ENCODE measurements at regions not wholly inside any gene's neighbourhood (a gene's known extent, or its start where the extent isn't known, plus 50 kb on each side); places are given as distances from the start of the nearest gene placed in this dataset.
A peak's percentile ranks its signal among the peaks of the same experiment; 100 is the strongest.

- Mint-ChIP-seq H3K27ac (ENCODE audit: unreplicated experiment) (no peak overlapping the region), H3K9me3 (ENCODE audit: low read depth, unreplicated experiment) (peaks cover 10% of the 10 kb centered on the region), H3K4me3 (ENCODE audit: low read depth, unreplicated experiment) (no peak overlapping the region), H3K36me3 (ENCODE audit: insufficient read depth, unreplicated experiment) (no peaks in the 10 kb centered on the region), H3K27me3 (ENCODE audit: unreplicated experiment) (no peaks in the 10 kb centered on the region), H3K4me1 (ENCODE audit: low read depth, unreplicated experiment) (peaks cover 25% of the 10 kb centered on the region)
- BruUV-seq (replicated peaks) = no TSS peak
- intact Hi-C loops (cut with micrococcal nuclease; ENCODE audit: unreplicated experiment) = loop anchor here (2.0 kb wide), 2 partner anchors 37 to 51 kb away; no protein-coding TSS in a partner anchor
- CTCF ChIA-PET = interaction anchor here (0.6 kb wide), 1 partner anchor 102 kb away, joined by 3 read pairs; no protein-coding TSS in a partner anchor
- TF ChIP-seq, protein P1, sequence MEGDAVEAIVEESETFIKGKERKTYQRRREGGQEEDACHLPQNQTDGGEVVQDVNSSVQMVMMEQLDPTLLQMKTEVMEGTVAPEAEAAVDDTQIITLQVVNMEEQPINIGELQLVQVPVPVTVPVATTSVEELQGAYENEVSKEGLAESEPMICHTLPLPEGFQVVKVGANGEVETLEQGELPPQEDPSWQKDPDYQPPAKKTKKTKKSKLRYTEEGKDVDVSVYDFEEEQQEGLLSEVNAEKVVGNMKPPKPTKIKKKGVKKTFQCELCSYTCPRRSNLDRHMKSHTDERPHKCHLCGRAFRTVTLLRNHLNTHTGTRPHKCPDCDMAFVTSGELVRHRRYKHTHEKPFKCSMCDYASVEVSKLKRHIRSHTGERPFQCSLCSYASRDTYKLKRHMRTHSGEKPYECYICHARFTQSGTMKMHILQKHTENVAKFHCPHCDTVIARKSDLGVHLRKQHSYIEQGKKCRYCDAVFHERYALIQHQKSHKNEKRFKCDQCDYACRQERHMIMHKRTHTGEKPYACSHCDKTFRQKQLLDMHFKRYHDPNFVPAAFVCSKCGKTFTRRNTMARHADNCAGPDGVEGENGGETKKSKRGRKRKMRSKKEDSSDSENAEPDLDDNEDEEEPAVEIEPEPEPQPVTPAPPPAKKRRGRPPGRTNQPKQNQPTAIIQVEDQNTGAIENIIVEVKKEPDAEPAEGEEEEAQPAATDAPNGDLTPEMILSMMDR (IDR thresholded peaks at IDR 0.05; ENCODE audit: unreplicated experiment) = no peak
- no peak for DNase-seq
These were observed 310.9 kb downstream of the PRL start for GRCh38 chr6:21985904-21986303.

DNA sequence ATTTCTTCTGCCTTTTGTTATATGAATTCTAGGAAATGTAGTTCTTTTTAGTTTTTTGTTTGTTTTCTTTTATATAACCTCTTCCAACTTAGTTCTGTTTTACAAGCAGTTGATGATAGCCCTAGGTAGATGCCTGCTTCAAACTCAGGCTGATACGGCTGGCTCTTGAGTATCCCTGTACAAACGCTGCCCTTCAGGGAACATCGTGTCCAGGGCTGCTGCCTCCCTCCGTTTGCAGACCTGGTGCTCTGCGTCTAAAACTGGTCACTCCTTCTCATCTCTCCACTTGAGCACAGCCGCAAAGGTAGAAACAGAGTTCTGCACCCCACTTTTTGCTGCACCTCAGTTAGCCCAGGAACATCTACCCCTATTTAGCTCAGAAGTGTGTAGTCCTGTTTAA lies 310.1 kb downstream of the PRL start:
- no peaks in the 10 kb centered on the region for H3K36me3 Mint-ChIP-seq (ENCODE audit: insufficient read depth, unreplicated experiment)
- no peak overlapping the region for H3K4me3 Mint-ChIP-seq (ENCODE audit: low read depth, unreplicated experiment)
- peak overlapping the region; percentile 72 for H3K27ac Mint-ChIP-seq (ENCODE audit: unreplicated experiment)
- peaks cover 30% of the 10 kb centered on the region for H3K4me1 Mint-ChIP-seq (ENCODE audit: low read depth, unreplicated experiment)
- no TSS peak for BruUV-seq (replicated peaks)
- H3K27me3 Mint-ChIP-seq (ENCODE audit: unreplicated experiment) = no peaks in the 10 kb centered on the region
- CTCF ChIA-PET = interaction anchor here (0.6 to 1.7 kb wide), 4 partner anchors 15 to 369 kb away, joined by 3 to 4 read pairs (median 3); no protein-coding TSS in a partner anchor
- DNase-seq = no peak
- intact Hi-C loops (cut with micrococcal nuclease; ENCODE audit: unreplicated experiment) = loop anchor here (2.0 kb wide), 2 partner anchors 38 to 50 kb away; no protein-coding TSS in a partner anchor
- peaks cover 2% of the 10 kb centered on the region for H3K9me3 Mint-ChIP-seq (ENCODE audit: low read depth, unreplicated experiment)
- TF ChIP-seq, protein P1 (IDR thresholded peaks at IDR 0.05; ENCODE audit: unreplicated experiment) = no peak

DNA sequence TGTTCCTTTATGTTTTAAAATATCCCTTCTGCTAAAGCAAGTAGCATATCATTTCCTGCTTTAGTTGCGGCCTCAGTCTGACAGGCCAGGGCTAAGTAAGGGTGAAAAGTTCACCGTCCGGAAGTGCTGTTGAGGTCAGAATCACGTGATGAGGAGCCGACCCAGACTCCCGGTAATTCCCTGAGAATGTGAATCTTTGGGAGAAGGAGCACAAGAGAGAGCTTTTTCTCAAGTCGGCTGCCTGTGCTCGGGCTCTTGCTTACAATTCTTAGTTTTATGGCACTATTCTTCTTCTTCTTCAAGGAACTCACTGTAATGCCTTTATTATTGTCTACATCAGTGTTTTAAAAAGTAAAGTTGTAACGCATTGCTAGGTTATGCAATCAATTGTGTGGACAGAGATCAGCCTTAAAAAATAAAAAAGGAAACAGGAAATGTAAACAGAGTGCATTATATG lies 309.3 kb downstream of the PRL start:
- Mint-ChIP-seq H3K4me3 (ENCODE audit: low read depth, unreplicated experiment) (peak overlapping the region; percentile 28), H3K9me3 (ENCODE audit: low read depth, unreplicated experiment) (no peaks in the 10 kb centered on the region), H3K27me3 (ENCODE audit: unreplicated experiment) (no peaks in the 10 kb centered on the region), H3K4me1 (ENCODE audit: low read depth, unreplicated experiment) (peaks cover 37% of the 10 kb centered on the region), H3K36me3 (ENCODE audit: insufficient read depth, unreplicated experiment) (no peaks in the 10 kb centered on the region), H3K27ac (ENCODE audit: unreplicated experiment) (peak overlapping the region; percentile 72)
- intact Hi-C loops (cut with micrococcal nuclease; ENCODE audit: unreplicated experiment) = loop anchor here (2.0 kb wide), 2 partner anchors 39 to 49 kb away; no protein-coding TSS in a partner anchor
- DNase-seq = peak; percentile 87
- BruUV-seq (replicated peaks) = no TSS peak
- CTCF ChIA-PET = interaction anchor here (0.6 to 1.7 kb wide), 4 partner anchors 16 to 347 kb away, joined by 3 to 4 read pairs (median 3); no protein-coding TSS in a partner anchor
- TF ChIP-seq, protein P1 (IDR thresholded peaks at IDR 0.05; ENCODE audit: unreplicated experiment) = no peak

GRCh38 chr6:21990577-21990976 lies 306.3 kb downstream of the PRL start:
- Mint-ChIP-seq H3K4me3 (ENCODE audit: low read depth, unreplicated experiment) (no peak overlapping the region), H3K4me1 (ENCODE audit: low read depth, unreplicated experiment) (peaks cover 37% of the 10 kb centered on the region), H3K27me3 (ENCODE audit: unreplicated experiment) (no peaks in the 10 kb centered on the region), H3K27ac (ENCODE audit: unreplicated experiment) (no peak overlapping the region), H3K9me3 (ENCODE audit: low read depth, unreplicated experiment) (no peaks in the 10 kb centered on the region), H3K36me3 (ENCODE audit: insufficient read depth, unreplicated experiment) (no peaks in the 10 kb centered on the region)
- intact Hi-C loops (cut with micrococcal nuclease; ENCODE audit: unreplicated experiment) = no loop called here
- TF ChIP-seq, protein P1 (IDR thresholded peaks at IDR 0.05; ENCODE audit: unreplicated experiment) = no peak
- CTCF ChIA-PET = interaction anchor here (0.7 kb wide), 1 partner anchor 112 kb away, joined by 4 read pairs; no protein-coding TSS in a partner anchor
- DNase-seq = no peak
- BruUV-seq (replicated peaks) = no TSS peak

Data from Calu3 (cell line).